GM12892 (cell line): ENCODE measurements at regions not wholly inside any gene's neighbourhood (a gene's known extent, or its start where the extent isn't known, plus 50 kb on each side); places are given as distances from the start of the nearest gene placed in this dataset.

Experiments
- POLR2A ChIP-seq: IDR thresholded peaks from 2 replicates; pipeline ENCODE4 v1.6.1; 2011; ENCODE audit warnings: low read depth, low read length, control low read depth
- POLR2AphosphoS5 ChIP-seq: IDR thresholded peaks from 2 replicates; pipeline ENCODE4 v1.6.1; 2011; ENCODE audit warnings: low read depth, low read length, control low read depth
- TAF1 ChIP-seq: IDR thresholded peaks from 2 replicates; pipeline ENCODE4 v1.6.1; 2011; ENCODE audit warnings: low read depth, mild to moderate bottlenecking, control low read depth, low read length, borderline replicate concordance

GRCh38 chr6:130628862-130629261, 198.3 kb upstream of the SMLR1 start:
- TF ChIP-seq TAF1 (no peak), POLR2AphosphoS5 (no peak), POLR2A (no peak)
